ENCODE measurements at regions not wholly inside any gene's neighbourhood (a gene's known extent, or its start where the extent isn't known, plus 50 kb on each side); places are given as distances from the start of the nearest gene placed in this dataset.

GRCh38 chr2:120897399-120897798 is 161.7 kb downstream of the GLI2 start:
- Mint-ChIP-seq H3K4me1 (ENCODE audit: low read depth, unreplicated experiment) (peaks cover 68% of the 10 kb centered on the region), H3K4me3 (ENCODE audit: unreplicated experiment) (no peak overlapping the region), H3K27ac (ENCODE audit: unreplicated experiment) (peak overlapping the region; percentile 27), H3K9me3 (ENCODE audit: unreplicated experiment) (no peaks in the 10 kb centered on the region), H3K36me3 (ENCODE audit: low read depth, unreplicated experiment) (peaks cover 9% of the 10 kb centered on the region), H3K27me3 (ENCODE audit: low read depth, unreplicated experiment) (no peaks in the 10 kb centered on the region)
- no peak for DNase-seq (ENCODE audit: low read depth)
- no peaks in the 10 kb centered on the region for H3K27me3 ChIP-seq (ENCODE audit: insufficient read depth, low read length)
- H2AFZ ChIP-seq (ENCODE audit: low read depth, low read length) = no peak overlapping the region
- peaks cover 32% of the 10 kb centered on the region for H3K79me2 ChIP-seq (ENCODE audit: insufficient read depth, low read length)
- TF ChIP-seq CTCF (IDR thresholded peaks at IDR 0.05; ENCODE audit: insufficient read depth, low read depth, low read length) = no peak
- TF ChIP-seq EZH2 (IDR thresholded peaks at IDR 0.05; ENCODE audit: insufficient read depth, low read length) = no peak
- peaks cover 47% of the 10 kb centered on the region for H4K20me1 ChIP-seq (ENCODE audit: insufficient read depth, low read length)
- H3K27ac ChIP-seq (ENCODE audit: low read depth, low read length) = no peak overlapping the region
- H3K36me3 ChIP-seq (ENCODE audit: insufficient read depth, low read length) = no peaks in the 10 kb centered on the region
- no peak overlapping the region for H3K9ac ChIP-seq (ENCODE audit: low read length)
- no peak overlapping the region for H3K4me2 ChIP-seq (ENCODE audit: low read length)
- no peak overlapping the region for H3K4me3 ChIP-seq (ENCODE audit: insufficient read depth, low read depth, low read length)
- peak; percentile 43 for FAIRE-seq
- H3K9me3 ChIP-seq (ENCODE audit: insufficient read depth, low read depth, low read length) = no peaks in the 10 kb centered on the region
- peaks cover 17% of the 10 kb centered on the region for H3K4me1 ChIP-seq (ENCODE audit: insufficient read depth, low read length)

- H3K27ac ChIP-seq (ENCODE audit: low read depth, low read length) = no peak overlapping the region
- H3K4me1 Mint-ChIP-seq (ENCODE audit: low read depth, unreplicated experiment) = peaks cover 61% of the 10 kb centered on the region
- TF ChIP-seq EZH2 (IDR thresholded peaks at IDR 0.05; ENCODE audit: insufficient read depth, low read length) (no peak), CTCF (IDR thresholded peaks at IDR 0.05; ENCODE audit: insufficient read depth, low read depth, low read length) (no peak)
- no peaks in the 10 kb centered on the region for H3K9me3 Mint-ChIP-seq (ENCODE audit: unreplicated experiment)
- peaks cover 9% of the 10 kb centered on the region for H3K4me1 ChIP-seq (ENCODE audit: insufficient read depth, low read length)
- H3K36me3 ChIP-seq (ENCODE audit: insufficient read depth, low read length) = no peaks in the 10 kb centered on the region
- H3K79me2 ChIP-seq (ENCODE audit: insufficient read depth, low read length) = peaks cover 28% of the 10 kb centered on the region
- DNase-seq (ENCODE audit: low read depth) = no peak
- H3K27ac Mint-ChIP-seq (ENCODE audit: unreplicated experiment) = no peak overlapping the region
- H4K20me1 ChIP-seq (ENCODE audit: insufficient read depth, low read length) = peaks cover 51% of the 10 kb centered on the region
- no peak overlapping the region for H3K4me3 ChIP-seq (ENCODE audit: insufficient read depth, low read depth, low read length)
- no peaks in the 10 kb centered on the region for H3K9me3 ChIP-seq (ENCODE audit: insufficient read depth, low read depth, low read length)
- H3K4me3 Mint-ChIP-seq (ENCODE audit: unreplicated experiment) = no peak overlapping the region
- no peak for FAIRE-seq
- no peak overlapping the region for H3K4me2 ChIP-seq (ENCODE audit: low read length)
- H2AFZ ChIP-seq (ENCODE audit: low read depth, low read length) = no peak overlapping the region
- peaks cover 5% of the 10 kb centered on the region for H3K36me3 Mint-ChIP-seq (ENCODE audit: low read depth, unreplicated experiment)
- H3K27me3 Mint-ChIP-seq (ENCODE audit: low read depth, unreplicated experiment) = no peaks in the 10 kb centered on the region
- no peaks in the 10 kb centered on the region for H3K27me3 ChIP-seq (ENCODE audit: insufficient read depth, low read length)
- H3K9ac ChIP-seq (ENCODE audit: low read length) = no peak overlapping the region
Observed at GRCh38 chr2:120898496-120898895, 162.8 kb downstream of the GLI2 start.

GRCh38 chr2:120898961-120899750 is 163.5 kb downstream of the GLI2 start:
- no peaks in the 10 kb centered on the region for H3K9me3 Mint-ChIP-seq (ENCODE audit: unreplicated experiment)
- peaks cover 28% of the 10 kb centered on the region for H3K79me2 ChIP-seq (ENCODE audit: insufficient read depth, low read length)
- H3K9ac ChIP-seq (ENCODE audit: low read length) = no peak overlapping the region
- H3K27me3 ChIP-seq (ENCODE audit: insufficient read depth, low read length) = no peaks in the 10 kb centered on the region
- H3K27ac Mint-ChIP-seq (ENCODE audit: unreplicated experiment) = peak overlapping the region; percentile 75
- H3K27me3 Mint-ChIP-seq (ENCODE audit: low read depth, unreplicated experiment) = no peaks in the 10 kb centered on the region
- peaks cover 2% of the 10 kb centered on the region for H3K4me1 ChIP-seq (ENCODE audit: insufficient read depth, low read length)
- DNase-seq (ENCODE audit: low read depth) (no peak), FAIRE-seq (no peak)
- no peak overlapping the region for H3K4me2 ChIP-seq (ENCODE audit: low read length)
- H3K4me1 Mint-ChIP-seq (ENCODE audit: low read depth, unreplicated experiment) = peaks cover 56% of the 10 kb centered on the region
- H4K20me1 ChIP-seq (ENCODE audit: insufficient read depth, low read length) = peaks cover 49% of the 10 kb centered on the region
- no peaks in the 10 kb centered on the region for H3K36me3 ChIP-seq (ENCODE audit: insufficient read depth, low read length)
- no peak overlapping the region for H3K4me3 Mint-ChIP-seq (ENCODE audit: unreplicated experiment)
- no peak overlapping the region for H3K27ac ChIP-seq (ENCODE audit: low read depth, low read length)
- H2AFZ ChIP-seq (ENCODE audit: low read depth, low read length) = no peak overlapping the region
- no peak for TF ChIP-seq EZH2 (IDR thresholded peaks at IDR 0.05; ENCODE audit: insufficient read depth, low read length)
- H3K9me3 ChIP-seq (ENCODE audit: insufficient read depth, low read depth, low read length) = no peaks in the 10 kb centered on the region
- no peak overlapping the region for H3K4me3 ChIP-seq (ENCODE audit: insufficient read depth, low read depth, low read length)
- H3K36me3 Mint-ChIP-seq (ENCODE audit: low read depth, unreplicated experiment) = peaks cover 5% of the 10 kb centered on the region
